Hepatocyte (in vitro differentiated cells): ENCODE measurements at regions not wholly inside any gene's neighbourhood (a gene's known extent, or its start where the extent isn't known, plus 50 kb on each side); places are given as distances from the start of the nearest gene placed in this dataset.

Source experiments
- EZH2 ChIP-seq: fragments of 200-600 bp; sonication (generic); IDR thresholded peaks from 2 replicates; pipeline ENCODE4 v1.6.1; 2016; ENCODE audit warnings: antibody characterized with exemption, mild to moderate bottlenecking, borderline replicate concordance
- TF ChIP-seq, protein P1 (sequence below): fragments of 200-600 bp; sonication (generic); IDR thresholded peaks from 2 replicates; pipeline ENCODE4 v1.5.1; 2016; ENCODE audit warnings: antibody characterized with exemption, mild to moderate bottlenecking; ENCODE audit not compliant: poor library complexity

DNA sequence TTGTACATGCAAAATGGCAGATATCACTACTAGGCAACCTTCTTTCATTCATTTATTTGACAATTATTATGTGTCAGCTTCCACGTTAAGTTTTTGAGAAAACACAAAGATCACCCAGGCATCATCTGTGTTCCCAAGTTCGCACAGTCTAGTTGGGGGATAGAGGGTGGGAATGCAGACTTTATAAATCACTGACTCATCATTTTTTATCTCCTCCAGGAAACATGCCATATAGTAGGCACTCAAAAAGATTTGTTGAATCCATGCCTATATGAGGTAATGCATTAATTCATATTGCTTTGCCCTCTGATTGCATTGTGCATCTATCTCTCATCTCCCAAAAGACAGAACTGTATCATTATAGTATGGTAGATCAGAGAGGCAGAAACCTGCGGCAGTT, 196.8 kb upstream of the TOX3 start:
- TF ChIP-seq, protein P1, sequence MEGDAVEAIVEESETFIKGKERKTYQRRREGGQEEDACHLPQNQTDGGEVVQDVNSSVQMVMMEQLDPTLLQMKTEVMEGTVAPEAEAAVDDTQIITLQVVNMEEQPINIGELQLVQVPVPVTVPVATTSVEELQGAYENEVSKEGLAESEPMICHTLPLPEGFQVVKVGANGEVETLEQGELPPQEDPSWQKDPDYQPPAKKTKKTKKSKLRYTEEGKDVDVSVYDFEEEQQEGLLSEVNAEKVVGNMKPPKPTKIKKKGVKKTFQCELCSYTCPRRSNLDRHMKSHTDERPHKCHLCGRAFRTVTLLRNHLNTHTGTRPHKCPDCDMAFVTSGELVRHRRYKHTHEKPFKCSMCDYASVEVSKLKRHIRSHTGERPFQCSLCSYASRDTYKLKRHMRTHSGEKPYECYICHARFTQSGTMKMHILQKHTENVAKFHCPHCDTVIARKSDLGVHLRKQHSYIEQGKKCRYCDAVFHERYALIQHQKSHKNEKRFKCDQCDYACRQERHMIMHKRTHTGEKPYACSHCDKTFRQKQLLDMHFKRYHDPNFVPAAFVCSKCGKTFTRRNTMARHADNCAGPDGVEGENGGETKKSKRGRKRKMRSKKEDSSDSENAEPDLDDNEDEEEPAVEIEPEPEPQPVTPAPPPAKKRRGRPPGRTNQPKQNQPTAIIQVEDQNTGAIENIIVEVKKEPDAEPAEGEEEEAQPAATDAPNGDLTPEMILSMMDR: no peak
- TF ChIP-seq EZH2: no peak
